HG03139 (cell line): ENCODE measurements at regions not wholly inside any gene's neighbourhood (a gene's known extent, or its start where the extent isn't known, plus 50 kb on each side); places are given as distances from the start of the nearest gene placed in this dataset.

Experiments used
- ATAC-seq: cut with Tn5 transposase; IDR thresholded peaks from one replicate; pipeline ENCODE4 v1.9.1; 2021; ENCODE audit not compliant: unreplicated experiment

DNA sequence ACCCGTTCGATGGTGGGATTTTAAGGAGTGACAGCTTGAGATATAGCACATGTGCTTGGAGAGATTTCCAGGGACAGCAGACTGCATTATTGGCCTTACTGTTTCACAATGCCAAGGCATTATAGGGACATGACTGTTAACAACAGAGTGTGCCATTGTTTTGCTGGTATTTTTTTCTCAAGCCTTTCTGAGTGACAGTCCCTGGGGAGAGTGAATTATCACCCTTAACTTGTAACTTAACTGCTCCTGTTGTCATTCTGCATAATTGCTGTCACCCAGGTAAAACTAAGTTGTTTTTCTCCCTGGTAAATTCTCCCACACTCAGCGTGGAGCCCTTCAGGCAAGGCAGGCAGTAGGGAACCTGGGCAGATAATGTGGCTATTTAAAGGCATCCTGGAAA, 989.2 kb upstream of the LCORL start:
- no peak for ATAC-seq

GRCh38 chr4:19009881-19010280, 988.3 kb upstream of the LCORL start:
- no peak for ATAC-seq

DNA sequence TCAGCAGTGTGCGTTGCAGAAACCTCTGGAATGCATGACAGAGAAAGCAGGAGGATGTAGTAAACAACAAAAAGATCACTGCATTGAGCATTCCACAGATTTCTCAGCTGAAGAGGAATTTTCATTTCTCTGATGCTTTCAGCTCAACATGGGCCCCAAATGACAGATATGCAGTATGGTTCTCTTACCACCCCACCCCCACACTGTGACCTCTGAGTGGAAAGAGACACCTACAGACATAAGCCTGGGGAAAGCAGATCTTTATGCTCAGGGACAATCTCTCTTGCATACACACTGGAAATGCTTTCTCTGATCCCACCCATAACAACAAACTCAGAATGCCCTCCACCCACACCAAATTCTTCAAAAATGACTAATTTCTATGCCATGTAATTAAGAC, 983.7 kb upstream of the LCORL start:
- no peak for ATAC-seq

- no peak for ATAC-seq
Measured at GRCh38 chr4:19002170-19002569, 980.6 kb upstream of the LCORL start.

DNA sequence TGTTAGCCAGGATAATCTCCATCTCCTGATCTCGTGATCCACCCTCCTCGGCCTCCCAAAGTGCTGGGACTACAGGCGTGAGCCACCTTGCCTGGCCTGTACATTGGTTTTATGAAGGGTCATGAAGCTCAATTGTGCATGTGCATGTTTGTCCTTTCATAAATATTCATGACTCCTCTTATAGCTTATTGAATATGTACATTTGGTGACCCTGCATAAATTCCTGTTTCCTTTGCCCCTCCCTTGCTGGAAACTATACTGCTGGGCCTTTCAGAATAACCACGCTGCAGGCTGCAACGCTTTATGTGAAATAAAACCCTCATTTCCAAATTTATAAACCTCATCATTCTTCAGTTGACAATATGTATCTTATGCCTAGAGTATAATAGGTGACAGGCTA, 978.0 kb upstream of the LCORL start:
- no peak for ATAC-seq

GRCh38 chr4:18981234-18981615, 959.7 kb upstream of the LCORL start:
- no peak for ATAC-seq

DNA sequence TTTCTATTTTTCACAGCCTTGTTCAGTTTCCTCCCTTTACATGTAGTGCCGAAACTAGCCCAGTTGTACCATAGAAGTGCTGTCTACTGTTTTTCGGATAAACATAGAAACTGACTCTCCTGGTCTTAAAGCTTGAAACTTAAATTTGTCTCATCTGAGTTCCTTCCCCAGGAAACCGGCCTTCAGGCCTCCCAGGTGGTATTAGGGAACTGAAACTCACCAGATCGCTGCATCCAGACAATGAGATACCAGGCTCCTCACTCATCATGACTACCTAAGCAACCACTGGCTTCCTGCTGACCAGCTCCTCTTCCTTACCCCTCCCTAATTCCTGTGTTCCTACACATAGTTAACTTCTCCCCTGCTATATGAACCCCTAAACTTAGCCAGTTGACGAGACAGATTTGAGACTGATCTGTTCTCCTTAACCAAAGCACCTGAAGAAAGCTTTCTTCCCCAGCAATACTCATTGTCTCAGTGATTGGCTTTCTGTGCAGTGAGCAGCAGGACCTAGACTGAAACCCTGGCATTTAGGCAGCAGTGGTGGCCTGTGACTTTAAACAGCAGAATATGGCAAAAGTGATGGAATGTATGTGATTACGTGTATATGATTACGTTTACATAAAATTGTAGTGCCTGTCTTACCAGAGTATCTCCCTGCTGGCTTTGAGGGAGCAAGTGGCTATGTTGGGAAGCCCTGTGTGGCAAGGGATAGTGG, 959.1 kb upstream of the LCORL start:
- peak; percentile 90 for ATAC-seq

DNA sequence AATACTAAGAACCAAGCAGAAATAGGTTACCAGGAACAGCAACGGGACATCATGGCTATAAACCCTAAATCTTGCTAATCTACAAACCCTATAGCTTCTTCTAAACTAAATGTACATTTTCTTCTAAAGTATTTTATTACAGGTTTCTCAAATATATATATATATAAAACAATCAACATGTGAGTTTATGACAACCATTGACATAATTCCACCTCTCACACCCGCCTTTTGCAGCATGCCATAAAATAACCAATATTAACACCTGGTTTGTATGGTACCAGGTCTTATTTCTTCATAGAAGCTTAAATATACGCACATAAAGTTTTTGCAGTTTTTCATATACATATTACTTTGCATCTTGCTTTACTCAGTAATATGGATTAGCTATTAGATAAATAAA, 955.3 kb upstream of the LCORL start:
- no peak for ATAC-seq

- no peak for ATAC-seq
Measured at GRCh38 chr4:18975916-18976808, 954.6 kb upstream of the LCORL start.

GRCh38 chr4:18973296-18973695, 951.7 kb upstream of the LCORL start:
- no peak for ATAC-seq

DNA sequence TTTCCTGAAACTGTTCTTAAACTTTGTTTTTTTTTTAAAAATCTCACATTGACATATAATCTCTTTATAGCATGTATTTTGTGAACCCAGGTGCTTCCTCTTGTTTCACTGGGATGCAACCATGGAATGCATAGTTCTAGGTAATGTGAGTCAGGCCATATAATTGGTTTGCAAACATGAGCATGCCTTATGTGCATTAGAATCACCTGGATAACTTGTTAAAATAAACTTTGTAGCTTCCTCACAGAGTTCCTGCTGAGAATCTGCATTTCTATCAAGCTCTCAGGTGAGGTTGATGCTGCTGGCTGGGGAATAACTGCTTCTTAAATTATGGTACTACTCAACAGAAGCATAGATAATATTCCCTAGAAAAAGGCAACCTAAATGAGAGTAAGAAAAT, 940.3 kb upstream of the LCORL start:
- no peak for ATAC-seq

GRCh38 chr4:18961266-18961665, 939.7 kb upstream of the LCORL start:
- ATAC-seq = no peak

- ATAC-seq = no peak
Measured at GRCh38 chr4:18957716-18958115, 936.2 kb upstream of the LCORL start.

DNA sequence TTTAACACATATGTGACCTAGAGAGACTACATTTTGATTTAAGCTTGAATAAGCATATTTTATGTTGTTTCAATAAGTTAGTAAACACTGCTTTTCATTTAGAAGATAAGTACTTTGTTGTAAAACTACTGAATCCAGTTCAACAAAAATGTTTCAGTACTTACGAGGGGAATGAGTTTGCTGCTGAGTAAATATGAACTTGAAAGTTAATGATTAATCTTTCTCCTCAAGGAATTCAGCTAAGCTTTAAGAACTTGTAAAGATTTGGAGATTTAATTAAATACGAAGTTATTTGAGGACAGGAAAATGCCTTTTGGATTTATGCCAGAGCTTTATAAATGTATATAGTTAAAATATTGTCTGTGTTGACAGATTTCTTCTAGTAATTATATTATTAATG, 933.0 kb upstream of the LCORL start:
- ATAC-seq = no peak

GRCh38 chr4:18953613-18954012, 932.1 kb upstream of the LCORL start:
- ATAC-seq = no peak

GRCh38 chr4:18945464-18945863, 923.9 kb upstream of the LCORL start:
- no peak for ATAC-seq

DNA sequence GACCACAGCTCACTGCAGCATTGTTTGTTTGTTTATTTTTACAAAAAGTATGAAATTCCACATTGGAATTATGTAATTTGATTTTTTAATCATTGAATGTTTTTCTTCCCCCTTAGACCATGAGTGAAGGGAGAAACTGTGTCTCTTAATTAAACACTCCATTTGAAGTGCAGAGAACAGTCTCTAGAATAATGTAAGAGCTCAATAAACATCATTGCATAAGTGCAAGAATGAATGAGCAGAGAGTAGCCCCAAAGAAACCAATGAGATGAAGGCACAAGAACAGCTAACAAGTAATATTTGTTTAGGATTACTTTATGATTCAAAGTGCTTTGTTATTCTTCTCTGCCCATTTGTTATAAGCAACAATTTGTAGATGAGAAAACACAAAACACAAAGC, 921.3 kb upstream of the LCORL start:
- no peak for ATAC-seq

GRCh38 chr4:18938343-18939099, 917.0 kb upstream of the LCORL start:
- ATAC-seq = no peak

DNA sequence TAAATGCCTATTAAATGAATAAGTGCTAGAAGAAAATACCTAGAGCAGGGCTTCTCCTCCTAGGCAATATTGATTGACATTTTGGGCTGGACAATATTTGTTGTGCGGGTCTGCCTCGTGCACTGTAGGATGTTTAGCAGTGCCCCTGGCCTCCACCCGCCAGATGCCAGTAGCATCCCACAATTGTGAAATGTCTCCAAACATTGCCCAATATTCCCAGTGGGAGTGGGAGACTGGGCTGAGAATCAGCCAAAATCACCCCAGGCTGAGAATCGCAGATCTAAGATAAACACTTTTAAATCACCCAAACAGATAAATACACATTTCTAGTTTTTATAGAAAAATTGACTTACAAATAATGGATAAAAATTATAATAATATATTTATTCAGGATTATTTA, 916.2 kb upstream of the LCORL start:
- no peak for ATAC-seq

DNA sequence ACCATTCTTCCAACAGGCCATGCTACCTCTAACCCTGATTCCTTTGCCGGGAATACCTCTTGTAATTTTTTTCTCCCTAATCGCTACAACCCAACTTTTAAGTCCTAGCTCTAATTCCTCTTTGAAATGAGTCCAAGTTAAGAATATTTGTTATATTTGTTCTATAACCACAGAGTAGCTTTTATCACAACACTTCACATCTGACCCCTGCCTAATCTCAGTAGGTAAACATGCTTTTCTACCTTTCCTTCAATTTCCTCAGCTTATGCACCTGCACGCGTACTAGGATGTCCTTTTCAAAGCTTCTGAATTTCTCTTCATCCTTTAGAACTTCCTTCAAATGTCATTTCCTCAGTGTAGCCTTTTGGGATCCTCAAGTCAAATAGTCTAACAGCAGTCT, 915.5 kb upstream of the LCORL start:
- no peak for ATAC-seq

DNA sequence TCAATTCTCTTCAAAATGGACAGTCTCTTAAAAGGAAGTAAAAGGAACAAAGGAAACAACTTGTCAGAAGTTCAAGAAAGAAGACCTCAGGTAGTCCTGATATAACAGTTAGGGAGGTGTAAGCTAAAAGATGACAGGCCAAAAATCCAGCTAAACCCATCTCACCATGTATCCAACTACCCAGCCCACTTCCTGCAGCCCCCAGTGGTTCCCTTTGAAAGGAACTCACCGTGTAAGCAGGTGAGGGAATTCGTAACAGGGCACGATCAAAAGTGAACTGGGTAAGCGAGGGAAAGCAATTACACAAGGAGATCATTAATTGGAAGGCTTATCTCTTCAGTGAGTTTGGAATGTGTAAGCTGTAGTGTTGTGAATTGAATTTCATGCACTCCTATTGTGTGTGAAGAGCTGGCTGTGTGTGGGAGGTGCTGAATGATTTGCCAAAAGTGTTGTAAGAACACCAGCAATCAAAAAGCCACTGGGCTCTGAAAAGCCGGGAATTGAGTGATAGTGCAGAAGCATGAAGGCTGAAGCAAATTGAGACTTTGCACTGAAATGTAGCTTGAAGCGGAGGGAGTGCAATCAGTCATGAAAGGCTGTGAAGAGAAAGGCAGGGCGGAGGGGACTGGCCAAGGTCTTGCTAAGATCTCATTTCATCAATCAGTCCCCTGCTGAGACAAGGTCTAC, 914.2 kb upstream of the LCORL start:
- ATAC-seq = no peak
